GM18909 (cell line): ENCODE measurements at regions not wholly inside any gene's neighbourhood (a gene's known extent, or its start where the extent isn't known, plus 50 kb on each side); places are given as distances from the start of the nearest gene placed in this dataset.

Experiments used
- ATAC-seq: cut with Tn5 transposase; IDR thresholded peaks from one replicate; pipeline ENCODE4 v1.9.1; 2021; ENCODE audit warnings: mild to moderate bottlenecking; ENCODE audit not compliant: unreplicated experiment, poor library complexity

DNA sequence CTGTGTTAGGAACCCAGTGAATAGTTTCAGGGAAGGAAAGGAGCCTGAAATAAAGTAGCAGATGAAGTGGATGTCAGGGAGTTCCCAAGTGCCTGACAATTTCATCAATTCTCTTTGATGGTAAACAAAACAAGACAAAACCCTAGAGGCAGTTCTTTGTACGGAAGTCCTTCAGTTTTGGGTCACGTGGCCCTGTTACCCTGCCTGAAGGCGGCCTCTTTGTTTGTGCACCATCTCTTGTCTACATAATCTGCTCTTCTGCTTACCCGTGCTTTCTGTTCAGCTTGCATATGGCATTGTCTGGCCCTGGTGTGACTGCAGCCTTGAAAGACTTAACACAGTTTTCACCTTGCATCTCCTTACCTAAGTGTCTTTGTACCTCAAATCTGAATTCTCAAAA lies 166.7 kb upstream of the DUSP10 start:
- no peak for ATAC-seq

DNA sequence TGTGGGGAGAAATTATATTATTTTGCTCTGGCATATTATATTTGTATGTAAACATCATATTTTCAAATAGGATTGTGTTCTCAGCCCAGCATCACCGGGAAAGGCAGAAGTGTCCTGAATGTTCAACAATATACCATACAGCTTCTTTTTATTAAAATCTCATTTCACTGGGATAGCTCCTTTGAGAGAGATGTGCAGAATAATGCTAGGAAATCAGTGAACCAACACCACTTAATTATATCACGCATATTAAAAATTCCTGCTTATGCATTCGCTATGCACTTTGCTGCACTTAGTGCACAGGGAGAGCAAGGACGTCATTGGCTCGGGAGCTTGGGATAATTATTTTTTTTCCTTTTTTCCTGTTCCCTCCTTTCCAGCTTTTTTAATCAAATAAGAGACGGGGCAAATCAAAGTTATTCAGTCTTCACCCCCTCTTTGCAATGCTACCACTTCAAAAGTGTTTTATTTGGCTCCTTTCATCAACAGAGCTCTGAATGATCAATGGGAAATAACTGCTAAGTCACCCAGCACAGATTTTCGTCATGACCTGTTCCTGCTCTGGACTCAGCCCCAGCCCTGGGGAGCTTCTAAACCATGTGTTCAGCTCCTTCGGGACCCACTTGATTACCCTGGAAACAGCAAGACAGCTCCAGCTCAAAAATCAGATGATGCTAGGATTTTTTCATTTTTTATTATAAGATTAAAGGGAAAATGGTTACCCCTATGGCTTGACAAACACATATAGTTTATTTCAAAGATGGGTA lies 165.5 kb upstream of the DUSP10 start:
- no peak for ATAC-seq

- ATAC-seq, result no peak
Measured at GRCh38 chr1:221905802-221906201, 163.9 kb upstream of the DUSP10 start.

DNA sequence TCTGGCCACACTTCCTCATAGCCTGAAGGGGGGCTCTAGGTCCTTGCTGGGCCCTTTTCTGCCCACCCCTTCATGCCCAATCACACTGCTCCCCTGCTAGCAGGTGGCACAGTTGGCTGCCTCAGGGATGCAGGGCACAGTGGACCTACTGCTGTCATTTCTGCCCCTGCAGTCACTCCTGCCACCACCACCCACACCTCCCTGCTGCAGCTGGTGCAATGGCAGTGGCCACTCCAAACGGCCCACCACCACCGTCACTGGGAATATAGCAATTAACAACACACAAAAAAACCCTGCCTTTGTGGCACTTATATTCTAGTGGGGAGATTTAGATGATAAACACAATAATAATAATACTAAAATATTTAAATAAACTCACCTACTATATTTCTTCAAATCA lies 162.4 kb upstream of the DUSP10 start:
- ATAC-seq, result no peak

DNA sequence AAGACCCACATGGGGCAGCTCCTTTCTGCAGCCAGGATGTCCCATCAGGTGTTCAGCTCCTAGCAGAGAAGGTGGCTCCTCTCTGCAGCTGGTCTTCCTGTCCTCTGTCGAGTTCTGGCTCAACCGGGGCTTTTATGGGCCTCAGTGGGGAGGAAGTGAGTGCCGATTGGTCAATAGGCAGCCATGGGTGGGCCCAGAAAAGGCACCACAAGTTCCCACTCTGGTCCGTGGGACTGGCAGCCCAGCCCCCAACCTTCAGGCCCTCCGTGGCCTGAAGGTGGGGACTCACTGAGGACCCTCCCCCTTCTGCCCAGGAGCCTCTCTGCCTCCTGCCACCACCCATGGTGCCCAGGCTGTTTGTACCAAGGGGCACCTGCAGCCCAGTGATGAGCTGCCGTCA lies 161.7 kb upstream of the DUSP10 start:
- ATAC-seq, result no peak

GRCh38 chr1:221902961-221903360 lies 161.1 kb upstream of the DUSP10 start:
- no peak for ATAC-seq

- no peak for ATAC-seq
Measured at GRCh38 chr1:221900678-221901077, 158.8 kb upstream of the DUSP10 start.

DNA sequence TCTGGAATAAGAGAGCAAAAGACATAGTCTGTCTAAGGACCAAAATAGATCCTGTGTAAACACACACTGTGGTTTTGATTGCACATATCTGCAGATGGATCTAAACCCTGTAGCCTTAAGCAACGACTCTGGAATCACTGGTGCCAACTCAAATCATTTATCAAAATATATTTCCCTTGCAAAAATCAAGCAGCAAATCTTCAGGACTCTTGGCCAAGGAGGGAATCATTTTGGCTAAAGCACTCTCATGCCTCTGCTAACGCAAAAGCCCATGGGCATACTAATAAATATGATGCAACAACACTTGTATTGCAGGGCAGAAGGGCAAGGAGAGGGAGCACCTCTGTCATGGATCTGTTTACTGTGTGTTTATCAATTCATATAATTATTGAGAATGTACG lies 155.4 kb upstream of the DUSP10 start:
- no peak for ATAC-seq

- ATAC-seq, result no peak
Measured at GRCh38 chr1:221892301-221892830, 150.5 kb upstream of the DUSP10 start.

GRCh38 chr1:221891708-221892107 lies 149.8 kb upstream of the DUSP10 start:
- ATAC-seq, result no peak

- ATAC-seq, result no peak
Measured at GRCh38 chr1:221888801-221889200, 146.9 kb upstream of the DUSP10 start.

DNA sequence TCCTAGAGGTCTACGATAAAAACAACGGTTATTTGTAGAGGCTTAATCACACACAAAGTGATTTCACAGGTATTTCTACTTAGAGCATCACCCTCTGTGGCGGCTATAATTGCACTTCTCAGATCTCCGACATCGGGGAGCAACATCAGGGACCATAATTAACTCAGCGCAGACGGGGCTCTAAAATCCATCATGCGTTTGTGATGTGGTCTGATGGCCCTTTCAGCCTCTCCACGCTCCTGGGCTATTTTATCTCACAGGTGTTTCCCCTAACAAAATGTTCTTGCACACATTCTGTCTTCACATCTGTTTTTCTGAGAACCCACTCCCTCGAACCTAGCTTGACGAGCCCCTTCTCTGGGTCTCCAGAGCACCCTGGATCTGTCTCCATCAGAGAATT lies 146.3 kb upstream of the DUSP10 start:
- ATAC-seq, result no peak

DNA sequence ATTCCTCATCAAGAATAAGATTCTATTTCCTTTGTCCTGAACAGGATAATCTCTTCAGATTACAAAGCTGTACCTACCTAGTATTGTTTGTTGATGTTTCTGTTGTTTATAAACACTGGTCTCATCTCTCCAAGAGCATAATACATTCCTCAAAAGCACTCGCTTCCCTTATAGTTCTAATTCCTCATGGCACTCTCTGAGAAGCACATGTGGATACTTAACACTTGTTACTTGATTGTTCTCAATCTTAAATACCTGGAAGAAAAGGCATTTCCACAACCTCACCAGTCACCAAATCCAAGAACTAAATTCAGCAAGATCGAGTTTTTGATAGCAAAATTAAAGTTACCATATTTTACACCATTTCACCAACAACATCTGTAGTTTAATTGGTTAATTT lies 145.9 kb upstream of the DUSP10 start:
- ATAC-seq, result no peak

GRCh38 chr1:221887415-221887746 lies 145.5 kb upstream of the DUSP10 start:
- no peak for ATAC-seq

DNA sequence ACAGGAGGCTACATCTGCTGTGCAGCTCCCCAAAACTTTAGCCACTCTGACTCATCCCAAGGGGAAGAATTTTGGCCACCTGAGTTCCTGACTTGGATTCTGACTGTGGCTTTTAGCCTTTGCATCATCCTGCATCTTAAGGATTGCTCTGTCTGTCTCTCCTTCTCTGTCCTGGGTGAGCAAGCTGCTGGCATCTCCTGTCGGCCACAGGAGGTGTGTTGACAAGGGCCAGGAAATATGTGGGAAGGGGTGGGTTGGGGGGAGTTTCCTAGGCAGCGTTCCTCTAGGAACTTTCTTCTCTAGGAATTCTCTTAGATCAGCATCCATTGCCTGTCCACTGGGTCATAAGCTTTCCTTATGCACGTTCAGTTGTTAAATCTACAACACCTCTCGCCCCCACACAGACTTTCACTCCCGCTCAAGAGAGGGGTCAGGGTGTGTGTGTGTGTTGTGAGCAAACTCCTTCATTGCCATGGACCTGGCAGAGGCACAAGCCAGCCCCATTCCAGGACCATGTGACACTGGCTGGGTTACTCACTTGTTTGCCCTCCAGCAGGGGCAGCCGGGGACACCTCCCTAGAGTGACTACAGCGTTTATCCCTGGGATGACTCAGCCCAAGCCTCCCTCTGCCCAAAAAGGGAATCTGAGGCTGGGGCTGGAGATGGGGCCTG lies 145.0 kb upstream of the DUSP10 start:
- no peak for ATAC-seq

GRCh38 chr1:221886311-221886710 lies 144.4 kb upstream of the DUSP10 start:
- ATAC-seq, result no peak

DNA sequence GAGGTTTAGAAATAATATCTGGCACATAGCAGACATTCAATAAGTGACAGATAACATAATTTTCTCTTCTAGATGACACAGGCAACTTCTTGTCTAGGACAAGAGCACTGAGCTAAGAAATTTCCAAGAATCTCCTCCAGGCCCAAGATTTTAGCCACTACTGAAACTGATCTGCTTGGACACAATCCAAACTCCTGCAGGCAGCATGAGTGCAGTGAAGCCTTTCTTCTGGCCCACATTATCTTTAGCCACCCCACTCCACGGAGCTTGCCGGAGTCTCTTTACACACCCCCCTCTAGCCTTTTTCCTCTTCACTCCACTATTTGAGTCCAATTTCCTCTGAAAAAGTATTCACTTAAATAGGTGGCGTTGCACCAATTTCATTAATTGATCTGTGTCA lies 142.9 kb upstream of the DUSP10 start:
- ATAC-seq, result no peak

DNA sequence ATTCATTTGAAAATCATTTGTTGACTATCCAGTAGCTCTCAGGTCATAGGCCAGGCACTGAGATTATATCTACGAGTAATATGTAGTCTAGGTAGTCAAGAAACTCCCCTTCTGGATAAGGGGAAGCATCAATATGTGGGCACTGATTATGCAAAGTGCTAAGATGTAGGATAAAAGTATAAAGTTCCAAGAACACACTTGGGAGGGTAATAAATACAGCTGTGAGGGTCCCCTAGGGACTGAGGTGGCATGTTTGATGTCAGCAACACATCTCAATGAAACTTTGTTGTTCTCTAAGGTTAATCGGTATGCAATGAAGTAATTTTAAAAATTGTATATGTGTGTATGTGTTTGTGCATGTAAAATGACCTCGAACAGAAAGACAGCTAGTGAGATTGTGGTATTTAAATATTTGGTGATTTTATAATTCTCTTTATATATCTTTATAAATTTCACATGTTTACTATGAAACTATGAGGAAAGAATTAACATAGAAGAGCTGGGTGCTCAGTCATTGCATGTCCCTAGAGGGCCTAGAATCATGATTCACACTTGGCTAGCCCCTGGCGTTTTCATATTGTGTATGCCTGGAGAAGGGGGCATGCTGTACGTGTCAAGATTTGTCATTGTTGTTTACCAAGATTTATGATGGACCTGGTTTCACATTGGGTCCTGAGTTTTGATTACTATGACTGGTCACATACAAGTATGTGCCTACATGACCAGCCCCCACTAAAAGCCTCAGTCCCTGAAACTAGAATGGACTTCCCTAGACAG lies 140.1 kb upstream of the DUSP10 start:
- no peak for ATAC-seq

GRCh38 chr1:221880182-221880581 lies 138.3 kb upstream of the DUSP10 start:
- ATAC-seq, result no peak

DNA sequence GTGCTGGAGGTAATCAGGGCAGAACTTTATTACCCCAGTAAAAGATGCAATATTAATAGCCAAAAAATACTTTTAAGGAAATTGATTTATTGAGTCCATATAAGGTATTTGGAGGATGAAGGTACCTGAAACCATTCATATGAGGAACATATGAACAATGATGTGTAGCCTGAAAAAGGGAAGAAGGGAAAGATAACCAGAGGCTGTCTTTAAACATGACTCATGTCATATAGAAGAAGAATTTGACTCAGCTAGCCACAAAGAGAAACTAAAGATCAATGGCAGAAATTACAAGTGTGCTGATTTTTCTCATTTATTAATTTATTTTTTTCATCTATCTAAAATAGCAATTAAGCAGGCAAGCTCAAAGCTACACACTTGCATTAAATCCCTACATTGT lies 136.2 kb upstream of the DUSP10 start:
- ATAC-seq, result peak; percentile 80

DNA sequence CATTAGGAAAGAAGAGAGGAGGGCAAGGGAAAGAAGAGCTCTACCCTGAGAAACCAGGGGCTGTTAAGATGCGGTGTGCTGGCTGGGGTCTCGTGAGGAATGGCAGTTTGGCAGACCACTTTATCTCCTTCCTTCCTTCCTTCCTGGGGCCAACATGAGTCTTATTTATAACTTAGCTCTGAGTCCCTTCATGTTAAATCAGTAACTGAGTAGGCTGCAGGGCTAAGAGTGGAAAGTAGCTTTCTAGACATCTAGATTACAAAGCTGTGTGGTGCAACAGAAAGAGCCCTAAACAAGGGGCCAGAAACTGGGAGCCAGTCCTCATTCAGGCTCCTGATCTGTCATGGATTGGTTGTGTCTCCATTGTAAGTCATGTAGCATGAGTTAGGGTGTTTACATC lies 135.4 kb upstream of the DUSP10 start:
- ATAC-seq, result peak; percentile 41
